GM23338 (cell line): ENCODE measurements at regions not wholly inside any gene's neighbourhood (a gene's known extent, or its start where the extent isn't known, plus 50 kb on each side); places are given as distances from the start of the nearest gene placed in this dataset.

Experiments used
- CTCF ChIP-seq, 2 experiments: fragments of 200-600 bp in 1 of 2; sonication (generic) in 1 of 2; conservative IDR thresholded peaks; 2 replicates each; pipeline versions ENCODE4 v1.5.1 to v1.6.1; 2016 to 2017; ENCODE audit warnings: antibody characterized with exemption in 2 of 2, low read depth in 2 of 2, mild to moderate bottlenecking in 2 of 2, moderate library complexity in 1 of 2
- EZH2 ChIP-seq: fragments of 200-600 bp; sonication (generic); IDR thresholded peaks from one replicate; pipeline ENCODE4 v1.8.0; 2017; ENCODE audit warnings: antibody characterized with exemption, mild to moderate bottlenecking, low read depth; ENCODE audit not compliant: unreplicated experiment

- TF ChIP-seq CTCF (conservative IDR thresholded peaks at IDR 0.05; ENCODE audit: low read depth in 2 of 2) (no peak), EZH2 (no peak)
These were observed 113.6 kb downstream of the CCER1 start for GRCh38 chr12:90841336-90841735.
